ENCODE measurements at regions not wholly inside any gene's neighbourhood (a gene's known extent, or its start where the extent isn't known, plus 50 kb on each side); places are given as distances from the start of the nearest gene placed in this dataset.

DNA sequence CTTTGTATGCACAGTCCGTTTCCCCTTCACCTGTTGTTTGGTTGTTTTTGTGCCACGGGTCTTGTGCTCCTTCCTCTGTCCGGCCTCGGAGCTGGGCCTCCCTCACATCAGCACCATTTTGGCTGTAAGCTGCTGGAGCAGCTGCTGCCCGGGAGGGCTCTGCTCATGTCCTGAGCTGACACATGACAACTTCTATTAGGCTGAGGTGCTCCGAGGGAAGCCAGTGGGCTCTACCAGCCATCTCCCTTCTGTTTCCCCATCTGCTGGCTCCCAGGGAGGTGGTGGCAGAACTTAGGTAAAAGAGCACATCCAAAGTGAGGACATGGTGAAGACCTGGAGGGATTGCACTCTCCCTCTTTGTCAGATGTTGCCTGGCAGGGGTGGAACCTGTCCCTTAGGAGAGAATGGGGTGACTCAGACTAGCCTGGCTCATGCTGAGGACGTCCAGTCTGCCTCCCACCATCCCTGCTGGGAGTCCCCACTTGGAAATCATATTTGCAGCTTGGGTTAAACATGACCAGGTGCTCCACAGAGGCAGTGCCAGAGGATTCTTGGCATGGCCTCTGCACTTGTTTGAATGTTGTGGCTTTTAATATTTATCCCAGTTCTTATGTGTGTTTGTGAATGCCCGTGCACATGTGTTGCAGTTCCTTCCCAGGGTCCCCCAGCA, 49.8 kb upstream of the TNP1 start:
- Histone ChIP-seq H3K27ac (no peak overlapping the region), H3K4me3 (no peak overlapping the region)

Data from skin epidermis (tissue), 12 donors.